ENCODE measurements at regions not wholly inside any gene's neighbourhood (a gene's known extent, or its start where the extent isn't known, plus 50 kb on each side); places are given as distances from the start of the nearest gene placed in this dataset.

GRCh38 chr14:43166163-43166562, 1340.9 kb downstream of the FSCB start:
- H3K4me3 ChIP-seq (replicated peaks in 1 of 3; ENCODE audit: insufficient read depth in 1 of 3, low read depth in 1 of 3, low read length in 3 of 3) = no peak overlapping the region
- no peak overlapping the region for H3K4me2 ChIP-seq (ENCODE audit: insufficient read depth, low read length)
- POLR2A ChIA-PET = no interaction called here
- dilution Hi-C loops (cut with MboI; ENCODE audit: extremely low pct_ligation_motif_present, low sequenced_read_pairs) = no loop called here
- no peaks in the 10 kb centered on the region for H3K27me3 ChIP-seq (ENCODE audit: control insufficient read depth in 2 of 2, insufficient read depth in 2 of 2, low read length in 2 of 2)
- no TSS peak for BruUV-seq (replicated peaks)
- H2AFZ ChIP-seq (ENCODE audit: low read depth, low read length) = no peak overlapping the region
- FAIRE-seq (no peak), DNase-seq (ENCODE audit: low read depth, low spot score) (no peak)
- H3K9ac ChIP-seq (replicated peaks; ENCODE audit: extremely low read depth, insufficient read depth, low read length) = no peak overlapping the region
- TF ChIP-seq MYC (IDR thresholded peaks at IDR 0.05; ENCODE audit: low read depth, low read length) (no peak), FOS (IDR thresholded peaks at IDR 0.05; ENCODE audit: borderline replicate concordance, insufficient read depth, low read length) (no peak), CTCF (IDR thresholded peaks at IDR 0.05; ENCODE audit: extremely low read depth in 1 of 2, insufficient read depth in 1 of 2, low read depth in 1 of 2, low read length in 2 of 2) (no peak), POLR2AphosphoS5 (IDR thresholded peaks at IDR 0.05; ENCODE audit: insufficient read depth, low read depth, low read length) (no peak), MAX (IDR thresholded peaks at IDR 0.05; ENCODE audit: insufficient read depth, insufficient read length) (no peak), GATA2 (IDR thresholded peaks at IDR 0.05; ENCODE audit: insufficient read depth, insufficient read length, low read depth, low read length) (no peak), EZH2 (IDR thresholded peaks at IDR 0.05; ENCODE audit: borderline replicate concordance, low read depth, low read length, severe bottlenecking) (no peak), POLR2A (IDR thresholded peaks at IDR 0.05; ENCODE audit: low read depth, low read length) (no peak), JUN (IDR thresholded peaks at IDR 0.05; ENCODE audit: borderline replicate concordance, insufficient read depth, insufficient read length, low read depth) (no peak)
- H4K20me1 ChIP-seq (replicated peaks; ENCODE audit: control insufficient read depth, extremely low read depth, insufficient read depth, low read length) = no peaks in the 10 kb centered on the region
- intact Hi-C loops (cut with micrococcal nuclease) = no loop called here
- CTCF ChIA-PET = no interaction called here
- no peak overlapping the region for H3K27ac ChIP-seq (ENCODE audit: insufficient read depth, low read depth, low read length)
- no peaks in the 10 kb centered on the region for H3K79me2 ChIP-seq (ENCODE audit: control insufficient read depth, insufficient read depth, low read length)
- no peaks in the 10 kb centered on the region for H3K36me3 ChIP-seq (ENCODE audit: control insufficient read depth in 2 of 2, extremely low read depth in 1 of 2, insufficient read depth in 2 of 2, low read length in 2 of 2)
- H3K4me1 ChIP-seq (ENCODE audit: control insufficient read depth, extremely low read depth, insufficient read depth, low read length) = no peaks in the 10 kb centered on the region
- H3K9me3 ChIP-seq (replicated peaks; ENCODE audit: control insufficient read depth, insufficient read depth, low read length) = no peaks in the 10 kb centered on the region
- H3K9me1 ChIP-seq (replicated peaks; ENCODE audit: control insufficient read depth, extremely low read depth, insufficient read depth, low read length) = no peaks in the 10 kb centered on the region

Measured in endothelial cell of umbilical vein (primary cell).